IMR-90 (cell line): ENCODE measurements at regions not wholly inside any gene's neighbourhood (a gene's known extent, or its start where the extent isn't known, plus 50 kb on each side); places are given as distances from the start of the nearest gene placed in this dataset.

Source experiments
- ATAC-seq: fragments of 200-7000 bp; cut with Tn5 transposase; 2 replicates; pipeline ENCODE4 v1.9.1; 2020; ENCODE audit warnings: low read depth, mild to moderate bottlenecking, moderate library complexity
- BruUV-seq: library from RNA; stranded (reverse); fragments of 400-500 nt; replicated peaks from 2 replicates; lab custom pipeline; 2021; lab: Mats Ljungman, UMichigan
- CTCF ChIA-PET: fragments of 300-600 bp; formaldehyde crosslinking; extraction: SDS; loops from one replicate; lab custom pipeline; 2021; ENCODE audit warnings: antibody characterized with exemption; lab: Yijun Ruan, JAX
- POLR2A ChIA-PET: fragments of 300-600 bp; sonication (Branson Sonifier 250); formaldehyde crosslinking; loops from one replicate; lab custom pipeline; 2022; ENCODE audit warnings: antibody characterized with exemption; ENCODE audit not compliant: unreplicated experiment; lab: Charles Lee
- DNase-seq: peaks from one replicate; pipeline ENCODE4 v3.0.0; 2013
- H2AFZ ChIP-seq: replicated peaks from 2 replicates; pipeline ENCODE3; 2013; ENCODE audit warnings: low read length, mild to moderate bottlenecking; ENCODE audit not compliant: poor library complexity
- H2AK5ac ChIP-seq: 2 replicates; pipeline ENCODE4 v1.6.1; 2013; ENCODE audit warnings: low read depth, low read length, inconsistent platforms
- H2AK9ac ChIP-seq: replicated peaks from 2 replicates; pipeline ENCODE3; 2013; ENCODE audit warnings: mild to moderate bottlenecking, low read depth, low read length, moderate library complexity; ENCODE audit not compliant: poor library complexity
- H2BK120ac ChIP-seq: 2 replicates; pipeline ENCODE4 v1.6.1; 2013; ENCODE audit warnings: low read depth, low read length, inconsistent platforms
- H2BK15ac ChIP-seq: 3 replicates; pipeline ENCODE4 v1.6.1; 2013; ENCODE audit warnings: low read depth, low read length, inconsistent platforms
- H2BK20ac ChIP-seq: 2 replicates; pipeline ENCODE4 v1.6.1; 2013; ENCODE audit warnings: low read depth, mild to moderate bottlenecking, inconsistent platforms, low read length, moderate library complexity
- H2BK5ac ChIP-seq: 2 replicates; pipeline ENCODE4 v1.6.1; 2013; ENCODE audit warnings: mild to moderate bottlenecking, low read depth, low read length, inconsistent platforms; ENCODE audit not compliant: poor library complexity, severe bottlenecking
- H3K14ac ChIP-seq: replicated peaks from 2 replicates; pipeline ENCODE4 v1.6.1; 2013; ENCODE audit warnings: low read depth, low read length, inconsistent platforms
- H3K18ac ChIP-seq: 2 replicates; pipeline ENCODE4 v1.6.1; 2013; ENCODE audit warnings: low read depth, low read length, control low read depth
- H3K23ac ChIP-seq: 2 replicates; pipeline ENCODE4 v1.6.1; 2013; ENCODE audit warnings: low read depth, low read length, inconsistent platforms
- H3K27ac ChIP-seq: 2 replicates; pipeline ENCODE4 v1.5.1; 2013; ENCODE audit warnings: mild to moderate bottlenecking, control low read depth, low read length; ENCODE audit not compliant: insufficient read depth
- H3K27me3 ChIP-seq: 2 replicates; pipeline ENCODE4 v1.6.1; 2013; ENCODE audit warnings: low read length; ENCODE audit not compliant: control insufficient read depth, insufficient read depth
- H3K36me3 ChIP-seq: 2 replicates; pipeline ENCODE4 v1.6.1; 2013; ENCODE audit warnings: low read length, mixed read lengths; ENCODE audit not compliant: control insufficient read depth, insufficient read depth
- H3K4ac ChIP-seq: 2 replicates; pipeline ENCODE4 v1.6.1; 2013; ENCODE audit warnings: low read depth, low read length, inconsistent platforms
- H3K4me1 ChIP-seq: 2 replicates; pipeline ENCODE4 v1.6.1; 2013; ENCODE audit warnings: low read length, mixed read lengths; ENCODE audit not compliant: control insufficient read depth, insufficient read depth
- H3K4me2 ChIP-seq: 2 replicates; pipeline ENCODE4 v1.6.1; 2013; ENCODE audit warnings: low read depth, mild to moderate bottlenecking, control low read depth, low read length, moderate library complexity
- H3K4me3 ChIP-seq: 2 replicates; pipeline ENCODE4 v1.5.1; 2013; ENCODE audit warnings: low read depth, mild to moderate bottlenecking, control low read depth, low read length, moderate library complexity; ENCODE audit not compliant: insufficient read depth
- H3K56ac ChIP-seq: 2 replicates; pipeline ENCODE4 v1.6.1; 2013; ENCODE audit warnings: low read length, inconsistent platforms; ENCODE audit not compliant: insufficient read depth; ENCODE audit errors: extremely low read depth
- H3K79me1 ChIP-seq, 2 experiments: 2 replicates each; pipeline ENCODE4 v1.6.1; 2013; ENCODE audit warnings: low read length in 2 of 2, inconsistent platforms in 1 of 2, low read depth in 1 of 2
- H3K9ac ChIP-seq: 2 replicates; pipeline ENCODE4 v1.6.1; 2013; ENCODE audit warnings: low read depth, low read length, control low read depth
- H3K9me1 ChIP-seq: 2 replicates; pipeline ENCODE4 v1.6.1; 2013; ENCODE audit warnings: low read length, inconsistent platforms; ENCODE audit not compliant: insufficient read depth
- H3K9me3 ChIP-seq: 2 replicates; pipeline ENCODE4 v1.6.1; 2013; ENCODE audit warnings: low read length; ENCODE audit not compliant: control insufficient read depth, insufficient read depth
- H4K20me1 ChIP-seq: 2 replicates; pipeline ENCODE4 v1.6.1; 2013; ENCODE audit warnings: low read length, inconsistent platforms; ENCODE audit not compliant: insufficient read depth
- H4K5ac ChIP-seq: 2 replicates; pipeline ENCODE4 v1.6.1; 2013; ENCODE audit warnings: mild to moderate bottlenecking, low read depth, low read length, control low read depth
- H4K8ac ChIP-seq, 2 experiments: 2 replicates each; pipeline ENCODE4 v1.6.1; 2013; ENCODE audit warnings: low read depth in 2 of 2, low read length in 2 of 2, control low read depth in 1 of 2, inconsistent platforms in 1 of 2
- H4K91ac ChIP-seq: 2 replicates; pipeline ENCODE4 v1.6.1; 2013; ENCODE audit warnings: low read depth, low read length, inconsistent platforms; ENCODE audit not compliant: insufficient read depth
- MAZ ChIP-seq: IDR thresholded peaks from 2 replicates; pipeline ENCODE4 v1.6.1; 2012; ENCODE audit warnings: low read depth, mild to moderate bottlenecking, low read length, improper control_type of control experiment, moderate library complexity, borderline replicate concordance
- WGBS, 2 experiments: methylation state at CpG; one replicate each; pipeline versions ENCODE4 v1.1.5 to v1.1.7; 2013; ENCODE audit warnings: missing lambda C conversion rate in 2 of 2; ENCODE audit not compliant: insufficient read length in 1 of 2; ENCODE audit errors: extremely low coverage in 2 of 2; 5-methylcytosine and 5-hydroxymethylcytosine counted together
- dilution Hi-C: fragments of 300-500 bp; cut with HindIII; formaldehyde crosslinking; loops from one replicate; pipeline ENCODE4 v1.14.3; 2018; ENCODE audit warnings: low sequenced_read_pairs; ENCODE audit not compliant: unreplicated experiment
- in situ Hi-C: fragments of 300-500 bp; cut with MboI; formaldehyde crosslinking; loops from 3 replicates; pipeline ENCODE4 v1.14.3; 2019; ENCODE audit warnings: low sequenced_read_pairs, inconsistent platforms, mixed read lengths
- intact Hi-C: fragments of 100-400 bp; cut with micrococcal nuclease; formaldehyde crosslinking; loops from 2 replicates; pipeline ENCODE4 v1.10.0; 2022

GRCh38 chr12:90295858-90296257 lies 587.2 kb upstream of the ATP2B1 start:
- Histone ChIP-seq H2BK5ac (no peak overlapping the region), H2BK120ac (no peak overlapping the region), H3K4me3 (no peak overlapping the region), H3K9ac (no peak overlapping the region), H3K9me1 (no peaks in the 10 kb centered on the region), H2BK15ac (no peak overlapping the region), H4K5ac (no peak overlapping the region), H2AK9ac (no peak overlapping the region), H2AK5ac (no peak overlapping the region), H3K4ac (no peak overlapping the region), H3K4me1 (no peaks in the 10 kb centered on the region), H2AFZ (no peak overlapping the region), H4K91ac (no peak overlapping the region), H3K18ac (no peak overlapping the region), H2BK20ac (no peak overlapping the region), H3K9me3 (no peaks in the 10 kb centered on the region), H3K4me2 (no peak overlapping the region), H4K20me1 (no peaks in the 10 kb centered on the region), H3K79me1 (no peaks in the 10 kb centered on the region), H3K14ac (no peak overlapping the region), H3K36me3 (no peaks in the 10 kb centered on the region), H4K8ac (no peak overlapping the region), H3K27ac (no peak overlapping the region), H3K23ac (no peak overlapping the region), H3K56ac (no peak overlapping the region), H3K27me3 (no peaks in the 10 kb centered on the region; the same call in 1 of the 2 replicates)
- in situ Hi-C loops: no loop called here
- DNase-seq (no peak), ATAC-seq (no peak)
- POLR2A ChIA-PET: no interaction called here
- CTCF ChIA-PET: no interaction called here
- intact Hi-C loops: no loop called here
- no peak for TF ChIP-seq MAZ
- no TSS peak for BruUV-seq
- dilution Hi-C loops: no loop called here
- WGBS, 2 experiments: no CpG with 5 or more reads among the region's 2 CpGs
